ENCODE measurements at regions not wholly inside any gene's neighbourhood (a gene's known extent, or its start where the extent isn't known, plus 50 kb on each side); places are given as distances from the start of the nearest gene placed in this dataset.

GRCh38 chr20:61072398-61072797 is 179.7 kb upstream of the CDH4 start:
- TF ChIP-seq, protein P1, sequence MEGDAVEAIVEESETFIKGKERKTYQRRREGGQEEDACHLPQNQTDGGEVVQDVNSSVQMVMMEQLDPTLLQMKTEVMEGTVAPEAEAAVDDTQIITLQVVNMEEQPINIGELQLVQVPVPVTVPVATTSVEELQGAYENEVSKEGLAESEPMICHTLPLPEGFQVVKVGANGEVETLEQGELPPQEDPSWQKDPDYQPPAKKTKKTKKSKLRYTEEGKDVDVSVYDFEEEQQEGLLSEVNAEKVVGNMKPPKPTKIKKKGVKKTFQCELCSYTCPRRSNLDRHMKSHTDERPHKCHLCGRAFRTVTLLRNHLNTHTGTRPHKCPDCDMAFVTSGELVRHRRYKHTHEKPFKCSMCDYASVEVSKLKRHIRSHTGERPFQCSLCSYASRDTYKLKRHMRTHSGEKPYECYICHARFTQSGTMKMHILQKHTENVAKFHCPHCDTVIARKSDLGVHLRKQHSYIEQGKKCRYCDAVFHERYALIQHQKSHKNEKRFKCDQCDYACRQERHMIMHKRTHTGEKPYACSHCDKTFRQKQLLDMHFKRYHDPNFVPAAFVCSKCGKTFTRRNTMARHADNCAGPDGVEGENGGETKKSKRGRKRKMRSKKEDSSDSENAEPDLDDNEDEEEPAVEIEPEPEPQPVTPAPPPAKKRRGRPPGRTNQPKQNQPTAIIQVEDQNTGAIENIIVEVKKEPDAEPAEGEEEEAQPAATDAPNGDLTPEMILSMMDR (IDR thresholded peaks at IDR 0.05), result no peak
- TF ChIP-seq EZH2 (IDR thresholded peaks at IDR 0.05) (no peak), EZH2phosphoT487 (IDR thresholded peaks at IDR 0.05) (no peak)
